HepG2 (cell line): ENCODE measurements at regions not wholly inside any gene's neighbourhood (a gene's known extent, or its start where the extent isn't known, plus 50 kb on each side); places are given as distances from the start of the nearest gene placed in this dataset.

Experiments used
- ATAC-seq: fragments of 200-7000 bp; cut with Tn5 transposase; 3 replicates; pipeline ENCODE4 v1.9.1; 2020; ENCODE audit warnings: mild to moderate bottlenecking, moderate library complexity
- BruUV-seq: library from RNA; stranded (reverse); fragments of 400-500 nt; replicated peaks from 2 replicates; lab custom pipeline; 2021; lab: Mats Ljungman, UMichigan
- CTCF ChIA-PET: fragments of 300-600 bp; formaldehyde crosslinking; extraction: SDS; loops from one replicate; lab custom pipeline; 2021; ENCODE audit warnings: low total read pairs, inconsistent platforms, low intra/inter-chr PET ratio; lab: Yijun Ruan, JAX
- POLR2A ChIA-PET: fragments of 350-600 bp; sonication (Branson Sonifier 250); formaldehyde crosslinking; loops from one replicate; lab custom pipeline; 2020; ENCODE audit warnings: antibody characterized with exemption, inconsistent platforms; lab: Yijun Ruan, JAX
- DNase-seq: peaks from one replicate; pipeline ENCODE4 v3.0.0-alpha.2; 2015; ENCODE audit warnings: low spot score
- FAIRE-seq: peaks from 3 replicates; lab custom pipeline; 2011; peaks lifted over from hg19 to GRCh38; lab: Jason Lieb, UNC
- H2AFZ ChIP-seq: one replicate; pipeline ENCODE4 v1.6.1; 2011; ENCODE audit warnings: low read length, inconsistent platforms
- H3K27ac ChIP-seq: fragments of 300-600 bp; 3 replicates; pipeline ENCODE4 v1.8.0; 2011; ENCODE audit warnings: mixed run types, mild to moderate bottlenecking, mixed read lengths, low read length, inconsistent platforms; ENCODE audit not compliant: insufficient read depth; ENCODE audit errors: extremely low read length
- H3K27me3 ChIP-seq, 2 experiments: fragments of 200-600 bp in 1 of 2; 2 replicates in 1 of 2; 3 replicates in 1 of 2; pipeline versions ENCODE4 v1.6.0 to v1.8.0; 2011; ENCODE audit warnings: low read length in 2 of 2, mild to moderate bottlenecking in 2 of 2, moderate library complexity in 2 of 2, inconsistent platforms in 1 of 2; ENCODE audit not compliant: insufficient read depth in 2 of 2, control insufficient read depth in 1 of 2
- H3K36me3 ChIP-seq, 2 experiments: fragments of 200-600 bp in 1 of 2; replicated peaks in 1 of 2; 2 replicates in 1 of 2; 3 replicates in 1 of 2; pipeline versions ENCODE4 v1.5.1 to v1.8.0; 2011; ENCODE audit warnings: low read length in 2 of 2, inconsistent platforms in 1 of 2; ENCODE audit not compliant: insufficient read depth in 2 of 2, control insufficient read depth in 1 of 2
- H3K4me1 ChIP-seq: 2 replicates; pipeline ENCODE4 v1.5.1; 2012; ENCODE audit warnings: low read length, inconsistent platforms; ENCODE audit not compliant: insufficient read depth
- H3K4me2 ChIP-seq: 2 replicates; pipeline ENCODE4 v1.6.0; 2011; ENCODE audit warnings: low read depth, low read length, inconsistent platforms
- H3K4me3 ChIP-seq, 3 experiments: fragments of 200-600 bp in 1 of 3; sonication (generic), shearing (Covaris generic) in 1 of 3; replicated peaks in 1 of 3; 2 replicates each; pipeline ENCODE4 v1.5.1; 2011 to 2016; ENCODE audit warnings: low read length in 3 of 3, inconsistent platforms in 2 of 3, low read depth in 2 of 3, mild to moderate bottlenecking in 2 of 3, control low read depth in 1 of 3, mixed read lengths in 1 of 3; ENCODE audit not compliant: insufficient read depth in 1 of 3
- H3K79me2 ChIP-seq: one replicate; pipeline ENCODE4 v1.6.1; 2011; ENCODE audit warnings: low read length, inconsistent platforms; ENCODE audit not compliant: insufficient read depth
- H3K9ac ChIP-seq: 2 replicates; pipeline ENCODE4 v1.6.0; 2011; ENCODE audit warnings: mild to moderate bottlenecking, low read depth, low read length, inconsistent platforms; ENCODE audit not compliant: insufficient read depth
- H3K9me3 ChIP-seq: 2 replicates; pipeline ENCODE4 v1.5.1; 2012; ENCODE audit warnings: mild to moderate bottlenecking, low read length
- H4K20me1 ChIP-seq: 2 replicates; pipeline ENCODE4 v1.6.0; 2011; ENCODE audit warnings: inconsistent platforms, mild to moderate bottlenecking, low read length, moderate library complexity; ENCODE audit not compliant: insufficient read depth
- ATF5 ChIP-seq: sonication (generic); formaldehyde crosslinking; IDR thresholded peaks from 2 replicates; pipeline ENCODE4 v1.4.0; 2020; ENCODE audit warnings: mild to moderate bottlenecking, low read depth, missing genetic modification reagents
- CEBPB ChIP-seq: IDR thresholded peaks from 2 replicates; pipeline ENCODE4 v1.6.1; 2011; ENCODE audit warnings: low read depth, low read length, improper control_type of control experiment, borderline replicate concordance
- FOSL1 ChIP-seq: sonication (generic); formaldehyde crosslinking; IDR thresholded peaks from 2 replicates; pipeline ENCODE4 v1.9.0; 2021; ENCODE audit warnings: missing genetic modification reagents, borderline replicate concordance
- MYC ChIP-seq: sonication (generic); formaldehyde crosslinking; IDR thresholded peaks from 2 replicates; pipeline ENCODE4 v1.9.0; 2021; ENCODE audit warnings: missing genetic modification reagents, borderline replicate concordance
- NBN ChIP-seq: fragments of 450-650 bp; conservative IDR thresholded peaks from 2 replicates; pipeline ENCODE4 v1.6.1; 2017
- NCOA1 ChIP-seq: sonication (generic); formaldehyde crosslinking; IDR thresholded peaks from 2 replicates; pipeline ENCODE4 v1.9.0; 2021; ENCODE audit warnings: missing genetic modification reagents
- ONECUT2 ChIP-seq: sonication (generic); formaldehyde crosslinking; IDR thresholded peaks from 2 replicates; pipeline ENCODE4 v1.4.0; 2020; ENCODE audit warnings: missing genetic modification reagents
- RORA ChIP-seq: sonication (generic); formaldehyde crosslinking; IDR thresholded peaks from 2 replicates; pipeline ENCODE4 v1.5.0; 2020; ENCODE audit warnings: mild to moderate bottlenecking, missing genetic modification reagents, moderate library complexity
- ZNF3 ChIP-seq: IDR thresholded peaks from 2 replicates; pipeline ENCODE4 v1.7.0; 2017; ENCODE audit warnings: inconsistent platforms
- ZNF790 ChIP-seq: sonication (generic); formaldehyde crosslinking; IDR thresholded peaks from 2 replicates; pipeline ENCODE4 v1.8.0; 2022; ENCODE audit warnings: missing genetic modification reagents, mild to moderate bottlenecking, borderline replicate concordance
- WGBS: methylation state at CpG from one replicate; pipeline ENCODE4 v1.1.6; 2017; ENCODE audit warnings: low lambda C conversion rate; 5-methylcytosine and 5-hydroxymethylcytosine counted together
- in situ Hi-C: cut with HindIII; loops from 2 replicates; pipeline ENCODE4 v1.10.0; 2017; ENCODE audit warnings: low pct_unique_long_range_greater_than_20kb; ENCODE audit not compliant: extremely low pct_ligation_motif_present
- intact Hi-C: fragments of 100-400 bp; cut with micrococcal nuclease; formaldehyde crosslinking; loops from one replicate; pipeline ENCODE4 v1.10.0; 2022; ENCODE audit not compliant: unreplicated experiment
- TF ChIP-seq, protein P1 (sequence below): sonication (generic); formaldehyde crosslinking; IDR thresholded peaks from 2 replicates; pipeline ENCODE4 v1.5.1; 2020; ENCODE audit warnings: mild to moderate bottlenecking, missing genetic modification reagents
- TF ChIP-seq, protein P2 (sequence below): sonication (generic); formaldehyde crosslinking; IDR thresholded peaks from 2 replicates; pipeline ENCODE4 v1.4.0; 2020; ENCODE audit warnings: mild to moderate bottlenecking, missing genetic modification reagents
- TF ChIP-seq, protein P3 (sequence below), 2 experiments: sonication (generic) in 1 of 2; formaldehyde crosslinking in 1 of 2; IDR thresholded peaks; 2 replicates each; pipeline versions ENCODE4 v1.4.0 to v1.6.1; 2018 to 2020; ENCODE audit warnings: missing genetic modification reagents in 2 of 2, borderline replicate concordance in 1 of 2, low read depth in 1 of 2, mild to moderate bottlenecking in 1 of 2, missing biosample characterization in 1 of 2

- no TSS peak for BruUV-seq
These were observed 127.8 kb upstream of the SPACA7 start for GRCh38 chr13:112248406-112248760.

GRCh38 chr13:112248862-112249592 lies 127.1 kb upstream of the SPACA7 start:
- TF ChIP-seq, protein P1, sequence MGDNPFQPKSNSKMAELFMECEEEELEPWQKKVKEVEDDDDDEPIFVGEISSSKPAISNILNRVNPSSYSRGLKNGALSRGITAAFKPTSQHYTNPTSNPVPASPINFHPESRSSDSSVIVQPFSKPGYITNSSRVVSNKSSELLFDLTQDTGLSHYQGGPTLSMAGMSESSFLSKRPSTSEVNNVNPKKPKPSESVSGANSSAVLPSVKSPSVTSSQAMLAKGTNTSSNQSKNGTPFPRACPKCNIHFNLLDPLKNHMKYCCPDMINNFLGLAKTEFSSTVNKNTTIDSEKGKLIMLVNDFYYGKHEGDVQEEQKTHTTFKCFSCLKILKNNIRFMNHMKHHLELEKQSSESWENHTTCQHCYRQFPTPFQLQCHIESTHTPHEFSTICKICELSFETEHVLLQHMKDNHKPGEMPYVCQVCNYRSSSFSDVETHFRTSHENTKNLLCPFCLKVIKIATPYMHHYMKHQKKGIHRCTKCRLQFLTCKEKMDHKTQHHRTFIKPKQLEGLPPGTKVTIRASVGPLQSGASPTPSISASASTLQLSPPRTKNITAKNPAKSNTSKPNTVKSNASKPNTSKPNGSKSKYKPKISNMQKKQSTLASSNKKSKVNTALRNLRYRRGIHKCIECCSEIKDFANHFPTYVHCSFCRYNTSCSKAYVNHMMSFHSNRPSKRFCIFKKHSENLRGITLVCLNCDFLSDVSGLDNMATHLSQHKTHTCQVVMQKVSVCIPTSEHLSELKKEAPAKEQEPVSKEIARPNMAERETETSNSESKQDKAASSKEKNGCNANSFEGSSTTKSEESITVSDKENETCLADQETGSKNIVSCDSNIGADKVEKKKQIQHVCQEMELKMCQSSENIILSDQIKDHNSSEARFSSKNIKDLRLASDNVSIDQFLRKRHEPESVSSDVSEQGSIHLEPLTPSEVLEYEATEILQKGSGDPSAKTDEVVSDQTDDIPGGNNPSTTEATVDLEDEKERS = no peak
- TF ChIP-seq ZNF3 (CRISPR knock-in tag) (no peak), ATF5 (CRISPR knock-in tag) (no peak), CEBPB (peak; percentile 26; the same call in 1 of the 2 replicates), MYC (no peak), RORA (no peak)
- TF ChIP-seq, all 625 proteins: peak for 1
- no peaks in the 10 kb centered on the region for H4K20me1 ChIP-seq
- no peak overlapping the region for H3K4me3 ChIP-seq
- ChIA-PET POLR2A (no interaction called here), CTCF (no interaction called here)
- 61% methylated on average over 21 of the region's 25 CpGs for WGBS
- DNase-seq (no peak), ATAC-seq (no peak), FAIRE-seq (no peak)
- H2AFZ ChIP-seq = no peak overlapping the region
- in situ Hi-C loops (no loop called here), intact Hi-C loops (no loop called here)
- H3K79me2 ChIP-seq = no peaks in the 10 kb centered on the region
- no peak overlapping the region for H3K27ac ChIP-seq
- no TSS peak for BruUV-seq
- no peak overlapping the region for H3K9ac ChIP-seq
- no peaks in the 10 kb centered on the region for H3K36me3 ChIP-seq
- no peak overlapping the region for H3K4me2 ChIP-seq
- H3K4me1 ChIP-seq = no peaks in the 10 kb centered on the region
- no peaks in the 10 kb centered on the region for H3K9me3 ChIP-seq
- peaks cover 6 to 82% of the 10 kb centered on the region in 2 experiments; a peak in 3 of 5 replicates for H3K27me3 ChIP-seq

More at GRCh38 chr13:112248406-112248760, 127.8 kb upstream of the SPACA7 start:
- Histone ChIP-seq H3K27ac (no peak overlapping the region), H3K36me3 (no peaks in the 10 kb centered on the region), H3K79me2 (no peaks in the 10 kb centered on the region), H3K9me3 (no peaks in the 10 kb centered on the region), H3K9ac (no peak overlapping the region), H3K4me1 (no peaks in the 10 kb centered on the region), H3K4me3 (no peak overlapping the region), H2AFZ (no peak overlapping the region), H4K20me1 (no peaks in the 10 kb centered on the region), H3K4me2 (no peak overlapping the region), H3K27me3 (peaks cover 3 to 76% of the 10 kb centered on the region in 2 experiments; a peak in 3 of 5 replicates)
- peak; percentile 58 for ATAC-seq
- WGBS = 9% methylated on average over 8 of the region's 8 CpGs
- intact Hi-C loops = no loop called here
- TF ChIP-seq FOSL1 (no peak), NCOA1 (CRISPR knock-in tag) (no peak), NBN (no peak), ONECUT2 (CRISPR knock-in tag) (0 out of 2 replicates have a peak, but pooled peaks have one; percentile 28), ZNF790 (no peak)
- TF ChIP-seq, protein P2, sequence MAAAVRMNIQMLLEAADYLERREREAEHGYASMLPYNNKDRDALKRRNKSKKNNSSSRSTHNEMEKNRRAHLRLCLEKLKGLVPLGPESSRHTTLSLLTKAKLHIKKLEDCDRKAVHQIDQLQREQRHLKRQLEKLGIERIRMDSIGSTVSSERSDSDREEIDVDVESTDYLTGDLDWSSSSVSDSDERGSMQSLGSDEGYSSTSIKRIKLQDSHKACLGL (CRISPR knock-in tag) = no peak
- TF ChIP-seq, protein P3, sequence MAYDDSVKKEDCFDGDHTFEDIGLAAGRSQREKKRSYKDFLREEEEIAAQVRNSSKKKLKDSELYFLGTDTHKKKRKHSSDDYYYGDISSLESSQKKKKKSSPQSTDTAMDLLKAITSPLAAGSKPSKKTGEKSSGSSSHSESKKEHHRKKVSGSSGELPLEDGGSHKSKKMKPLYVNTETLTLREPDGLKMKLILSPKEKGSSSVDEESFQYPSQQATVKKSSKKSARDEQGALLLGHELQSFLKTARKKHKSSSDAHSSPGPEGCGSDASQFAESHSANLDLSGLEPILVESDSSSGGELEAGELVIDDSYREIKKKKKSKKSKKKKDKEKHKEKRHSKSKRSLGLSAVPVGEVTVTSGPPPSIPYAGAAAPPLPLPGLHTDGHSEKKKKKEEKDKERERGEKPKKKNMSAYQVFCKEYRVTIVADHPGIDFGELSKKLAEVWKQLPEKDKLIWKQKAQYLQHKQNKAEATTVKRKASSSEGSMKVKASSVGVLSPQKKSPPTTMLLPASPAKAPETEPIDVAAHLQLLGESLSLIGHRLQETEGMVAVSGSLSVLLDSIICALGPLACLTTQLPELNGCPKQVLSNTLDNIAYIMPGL (CRISPR knock-in tag; IDR thresholded peaks at IDR 0.05; ENCODE audit: borderline replicate concordance in 1 of 2, low read depth in 1 of 2) = no peak
- CTCF ChIA-PET = no interaction called here
- POLR2A ChIA-PET = no interaction called here
- no peak for DNase-seq
- in situ Hi-C loops = no loop called here
- no peak for FAIRE-seq
